ENCODE measurements at regions not wholly inside any gene's neighbourhood (a gene's known extent, or its start where the extent isn't known, plus 50 kb on each side); places are given as distances from the start of the nearest gene placed in this dataset.

DNA sequence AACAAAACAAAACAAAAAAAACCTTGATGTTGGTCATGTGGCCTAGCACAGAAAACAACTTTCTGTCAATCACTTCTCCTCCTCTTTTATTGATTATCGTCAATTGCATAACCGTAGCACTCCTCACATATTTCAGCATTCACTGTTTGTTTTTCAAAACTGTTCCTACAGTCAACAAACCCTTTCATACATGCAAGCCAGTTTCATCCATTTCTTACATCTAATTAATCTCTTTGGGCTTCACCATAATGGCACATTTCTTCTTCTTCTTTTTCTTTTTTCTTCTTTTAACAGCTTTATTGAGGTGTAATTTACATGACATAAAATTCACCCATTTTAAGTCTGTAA is 246.9 kb downstream of the PTTG2 start:
- Histone ChIP-seq H4K8ac (ENCODE audit: low read depth in 2 of 2, low read length in 2 of 2) (no peak overlapping the region), H2AFZ (replicated peaks; ENCODE audit: low read length, poor library complexity) (no peak overlapping the region), H2BK120ac (ENCODE audit: low read depth, low read length) (no peak overlapping the region), H3K9me3 (ENCODE audit: control insufficient read depth, insufficient read depth, low read length) (peaks cover 5% of the 10 kb centered on the region; the same call in 1 of the 2 replicates), H3K56ac (ENCODE audit: extremely low read depth, insufficient read depth, low read length) (no peak overlapping the region), H2BK15ac (ENCODE audit: low read depth, low read length) (no peak overlapping the region), H3K27me3 (ENCODE audit: control insufficient read depth, insufficient read depth, low read length) (peaks cover 5% of the 10 kb centered on the region; the same call in 1 of the 2 replicates), H2AK9ac (replicated peaks; ENCODE audit: low read depth, low read length, poor library complexity) (no peak overlapping the region), H3K23ac (ENCODE audit: low read depth, low read length) (no peak overlapping the region), H3K9me1 (ENCODE audit: insufficient read depth, low read length) (no peaks in the 10 kb centered on the region), H4K20me1 (ENCODE audit: insufficient read depth, low read length) (no peaks in the 10 kb centered on the region), H3K79me1 (ENCODE audit: low read depth in 1 of 2, low read length in 2 of 2) (no peaks in the 10 kb centered on the region), H3K27ac (ENCODE audit: insufficient read depth, low read length) (no peak overlapping the region), H3K4me3 (ENCODE audit: insufficient read depth, low read depth, low read length) (no peak overlapping the region), H3K36me3 (ENCODE audit: control insufficient read depth, insufficient read depth, low read length) (no peaks in the 10 kb centered on the region), H3K4ac (ENCODE audit: low read depth, low read length) (no peak overlapping the region), H3K4me2 (ENCODE audit: low read depth, low read length) (no peak overlapping the region), H3K9ac (ENCODE audit: low read depth, low read length) (no peak overlapping the region), H2AK5ac (ENCODE audit: low read depth, low read length) (no peak overlapping the region), H3K4me1 (ENCODE audit: control insufficient read depth, insufficient read depth, low read length) (0 out of 2 replicates have a peak, but pooled peaks cover 4% of the 10 kb centered on the region), H3K18ac (ENCODE audit: low read depth, low read length) (no peak overlapping the region), H2BK5ac (ENCODE audit: low read depth, low read length, poor library complexity, severe bottlenecking) (no peak overlapping the region), H4K5ac (ENCODE audit: low read depth, low read length) (no peak overlapping the region), H4K91ac (ENCODE audit: insufficient read depth, low read depth, low read length) (no peak overlapping the region), H2BK20ac (ENCODE audit: low read depth, low read length) (no peak overlapping the region), H3K14ac (replicated peaks; ENCODE audit: low read depth, low read length) (no peak overlapping the region)
- intact Hi-C loops (cut with micrococcal nuclease), result no loop called here
- ChIA-PET POLR2A (ENCODE audit: unreplicated experiment) (no interaction called here), CTCF (no interaction called here)
- ATAC-seq (ENCODE audit: low read depth), result no peak
- dilution Hi-C loops (cut with HindIII; ENCODE audit: low sequenced_read_pairs, unreplicated experiment), result no loop called here
- DNase-seq, result no peak
- TF ChIP-seq CHD1 (IDR thresholded peaks at IDR 0.05; ENCODE audit: low read depth, low read length) (no peak), MAZ (IDR thresholded peaks at IDR 0.05; ENCODE audit: borderline replicate concordance, low read depth, low read length) (no peak)
- WGBS, 2 experiments (ENCODE audit: extremely low coverage in 2 of 2, insufficient read length in 1 of 2), result 94% methylated on average over 2 of the region's 2 CpGs; no CpG with 5 or more reads in 1 of the 2 experiments
- no TSS peak for BruUV-seq (replicated peaks)
- in situ Hi-C loops (cut with MboI; ENCODE audit: low sequenced_read_pairs), result no loop called here

Measured in IMR-90 (cell line).